GM18520 (cell line): ENCODE measurements at regions not wholly inside any gene's neighbourhood (a gene's known extent, or its start where the extent isn't known, plus 50 kb on each side); places are given as distances from the start of the nearest gene placed in this dataset.
"Not testable (repeated sequence)": the region's sequence is repeated elsewhere in the genome, so short reads cannot be mapped to it uniquely, and the experiment has no call there.

ENCODE experiments used
- ATAC-seq: cut with Tn5 transposase; IDR thresholded peaks from one replicate; pipeline ENCODE4 v1.9.1; 2021; ENCODE audit not compliant: unreplicated experiment

GRCh38 chr4:58413849-58414248 is 1303.7 kb upstream of the IGFBP7 start:
- ATAC-seq: no peak

GRCh38 chr4:58411904-58412303 is 1301.7 kb upstream of the IGFBP7 start:
- no peak for ATAC-seq

GRCh38 chr4:58406762-58407161 is 1296.6 kb upstream of the IGFBP7 start:
- no peak for ATAC-seq

GRCh38 chr4:58368221-58368620 is 1258.0 kb upstream of the IGFBP7 start:
- no peak for ATAC-seq

- ATAC-seq: no peak
These were observed 1250.4 kb upstream of the IGFBP7 start for GRCh38 chr4:58360354-58361133.

GRCh38 chr4:58359590-58359989 is 1249.4 kb upstream of the IGFBP7 start:
- no peak for ATAC-seq

- no peak for ATAC-seq
These were observed 1247.8 kb upstream of the IGFBP7 start for GRCh38 chr4:58357947-58358346.

GRCh38 chr4:58325070-58325469 is 1214.9 kb upstream of the IGFBP7 start:
- no peak for ATAC-seq

- no peak for ATAC-seq
These were observed 1203.3 kb upstream of the IGFBP7 start for GRCh38 chr4:58313444-58313843.

GRCh38 chr4:58303456-58303855 is 1193.3 kb upstream of the IGFBP7 start:
- no peak for ATAC-seq

GRCh38 chr4:58301376-58301999 is 1191.3 kb upstream of the IGFBP7 start:
- ATAC-seq: no peak

- no peak for ATAC-seq
These were observed 1176.2 kb upstream of the IGFBP7 start for GRCh38 chr4:58286335-58286734.

GRCh38 chr4:58280928-58281327 is 1170.7 kb upstream of the IGFBP7 start:
- not testable (repeated sequence) for ATAC-seq

- ATAC-seq: no peak
These were observed 1165.7 kb upstream of the IGFBP7 start for GRCh38 chr4:58275856-58276255.

GRCh38 chr4:58274553-58274952 is 1164.4 kb upstream of the IGFBP7 start:
- ATAC-seq: no peak

- ATAC-seq: no peak
These were observed 1162.1 kb upstream of the IGFBP7 start for GRCh38 chr4:58272311-58272710.

GRCh38 chr4:58265734-58266133 is 1155.5 kb upstream of the IGFBP7 start:
- ATAC-seq: no peak

GRCh38 chr4:58261526-58261925 is 1151.3 kb upstream of the IGFBP7 start:
- ATAC-seq: no peak

- ATAC-seq: no peak
These were observed 1144.1 kb upstream of the IGFBP7 start for GRCh38 chr4:58254291-58254690.

- ATAC-seq: no peak
These were observed 1142.5 kb upstream of the IGFBP7 start for GRCh38 chr4:58252656-58253055.

GRCh38 chr4:58247792-58248191 is 1137.6 kb upstream of the IGFBP7 start:
- no peak for ATAC-seq

GRCh38 chr4:58225460-58225859 is 1115.3 kb upstream of the IGFBP7 start:
- ATAC-seq: no peak

- ATAC-seq: no peak
These were observed 1109.0 kb upstream of the IGFBP7 start for GRCh38 chr4:58219179-58219578.
